ENCODE measurements at regions not wholly inside any gene's neighbourhood (a gene's known extent, or its start where the extent isn't known, plus 50 kb on each side); places are given as distances from the start of the nearest gene placed in this dataset.

DNA sequence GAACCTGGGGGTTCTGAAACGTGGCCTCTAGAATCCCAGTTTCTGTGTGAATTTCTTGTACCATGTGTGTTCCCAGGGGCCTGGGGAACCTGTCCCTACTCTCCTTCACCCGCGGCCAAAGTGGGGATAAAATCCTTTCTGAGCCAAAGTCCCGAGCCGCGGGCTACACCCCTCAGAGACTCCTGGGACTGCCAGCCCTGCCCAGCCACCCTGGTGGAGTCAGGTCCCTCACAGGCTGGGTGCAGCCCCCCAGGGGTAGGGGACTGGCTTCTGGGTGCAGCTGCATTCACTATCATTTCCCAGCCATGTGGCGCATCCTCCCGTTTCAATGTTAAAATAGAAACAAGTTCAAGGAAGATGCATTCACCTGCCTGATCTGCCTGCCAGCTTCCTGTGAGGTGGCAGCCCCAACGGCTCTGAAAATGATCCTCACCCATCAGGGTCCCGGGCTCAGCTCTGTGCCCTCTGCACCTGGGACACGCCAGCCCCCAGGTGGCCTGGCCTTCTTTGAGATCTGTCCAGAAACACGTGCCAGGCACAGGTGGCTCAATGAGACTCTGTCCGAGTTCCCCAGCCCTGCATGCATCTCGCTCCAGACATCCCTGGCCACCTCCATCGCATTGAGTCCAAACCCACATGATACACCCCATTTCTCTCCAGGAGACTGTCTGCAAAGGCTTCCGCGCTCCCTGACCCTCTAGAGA is 338.8 kb downstream of the CTTN start:
- Histone ChIP-seq H4K20me1 (ENCODE audit: insufficient read depth, low read depth, low read length) (no peaks in the 10 kb centered on the region), H3K79me2 (ENCODE audit: low read length) (no peaks in the 10 kb centered on the region), H3K27me3 (ENCODE audit: low read length) (no peaks in the 10 kb centered on the region), H3K27ac (ENCODE audit: low read length) (no peak overlapping the region), H3K4me3 (ENCODE audit: low read length) (no peak overlapping the region), H3K4me2 (ENCODE audit: low read depth, low read length, poor library complexity, severe bottlenecking) (no peak overlapping the region), H3K9me2 (replicated peaks; ENCODE audit: insufficient read depth, low read length) (no peaks in the 10 kb centered on the region), H3K4me1 (ENCODE audit: low read length) (no peaks in the 10 kb centered on the region), H3K9ac (ENCODE audit: low read length) (no peak overlapping the region), H3K9me3 (ENCODE audit: low read length) (no peaks in the 10 kb centered on the region), H2AFZ (ENCODE audit: low read length) (no peak overlapping the region), H3K36me3 (ENCODE audit: insufficient read depth, low read length) (no peaks in the 10 kb centered on the region)
- no peak for DNase-seq

GRCh38 chr11:70737816-70738630 is 339.7 kb downstream of the CTTN start:
- H3K4me3 ChIP-seq (ENCODE audit: low read length): no peak overlapping the region
- H3K27me3 ChIP-seq (ENCODE audit: low read length): no peaks in the 10 kb centered on the region
- H3K36me3 ChIP-seq (ENCODE audit: insufficient read depth, low read length): no peaks in the 10 kb centered on the region
- H3K27ac ChIP-seq (ENCODE audit: low read length): no peak overlapping the region
- H4K20me1 ChIP-seq (ENCODE audit: insufficient read depth, low read depth, low read length): no peaks in the 10 kb centered on the region
- no peak overlapping the region for H2AFZ ChIP-seq (ENCODE audit: low read length)
- no peaks in the 10 kb centered on the region for H3K4me1 ChIP-seq (ENCODE audit: low read length)
- H3K4me2 ChIP-seq (ENCODE audit: low read depth, low read length, poor library complexity, severe bottlenecking): no peak overlapping the region
- H3K9ac ChIP-seq (ENCODE audit: low read length): no peak overlapping the region
- no peak for DNase-seq
- no peaks in the 10 kb centered on the region for H3K9me2 ChIP-seq (replicated peaks; ENCODE audit: insufficient read depth, low read length)
- H3K79me2 ChIP-seq (ENCODE audit: low read length): no peaks in the 10 kb centered on the region
- no peaks in the 10 kb centered on the region for H3K9me3 ChIP-seq (ENCODE audit: low read length)

DNA sequence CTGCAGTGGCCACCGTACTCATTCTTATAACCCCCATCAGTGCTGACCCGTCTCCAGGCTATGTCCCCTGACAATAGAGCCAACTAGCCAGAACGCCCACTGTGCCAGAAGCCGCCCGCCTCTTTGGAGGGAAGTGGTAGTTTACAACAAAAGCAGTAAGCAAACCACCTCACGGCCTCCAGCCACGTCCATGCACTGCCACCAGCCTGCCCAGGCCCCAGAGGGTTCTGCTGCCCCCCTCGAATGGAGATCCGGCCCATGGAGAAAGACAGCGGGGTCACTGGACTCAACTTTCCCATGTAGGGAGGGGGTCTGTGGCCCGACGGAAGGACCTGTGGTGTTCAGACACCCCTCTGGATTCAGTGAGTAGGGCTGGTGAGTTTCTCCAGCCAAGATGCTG is 340.3 kb downstream of the CTTN start:
- Histone ChIP-seq H3K4me3 (ENCODE audit: low read length) (no peak overlapping the region), H3K9me2 (replicated peaks; ENCODE audit: insufficient read depth, low read length) (no peaks in the 10 kb centered on the region), H3K79me2 (ENCODE audit: low read length) (no peaks in the 10 kb centered on the region), H3K27me3 (ENCODE audit: low read length) (no peaks in the 10 kb centered on the region), H3K36me3 (ENCODE audit: insufficient read depth, low read length) (no peaks in the 10 kb centered on the region), H3K9ac (ENCODE audit: low read length) (no peak overlapping the region), H3K4me2 (ENCODE audit: low read depth, low read length, poor library complexity, severe bottlenecking) (no peak overlapping the region), H4K20me1 (ENCODE audit: insufficient read depth, low read depth, low read length) (no peaks in the 10 kb centered on the region), H3K4me1 (ENCODE audit: low read length) (no peaks in the 10 kb centered on the region), H3K9me3 (ENCODE audit: low read length) (no peaks in the 10 kb centered on the region), H2AFZ (ENCODE audit: low read length) (no peak overlapping the region), H3K27ac (ENCODE audit: low read length) (no peak overlapping the region)
- no peak for DNase-seq

DNA sequence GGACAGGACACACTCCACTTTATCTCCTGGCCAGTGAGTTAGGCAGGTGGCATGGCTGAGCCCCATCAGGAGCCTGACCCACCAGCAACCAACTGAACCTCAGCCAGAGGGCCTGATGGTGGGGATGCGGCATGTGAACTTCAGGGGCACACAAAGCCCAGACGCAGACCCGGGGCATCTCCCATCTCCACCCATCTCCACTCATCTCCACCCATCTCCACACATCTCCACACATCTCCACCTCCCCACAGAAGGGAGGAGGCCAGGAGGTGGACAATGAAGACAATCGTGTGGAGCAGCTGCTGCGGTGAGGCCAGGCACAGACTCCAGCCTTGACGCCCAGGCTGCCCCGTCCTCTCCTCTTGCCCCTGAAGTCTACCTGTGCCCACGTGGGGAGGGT is 340.8 kb downstream of the CTTN start:
- H3K27ac ChIP-seq (ENCODE audit: low read length): no peak overlapping the region
- H3K27me3 ChIP-seq (ENCODE audit: low read length): no peaks in the 10 kb centered on the region
- no peak overlapping the region for H3K4me3 ChIP-seq (ENCODE audit: low read length)
- H4K20me1 ChIP-seq (ENCODE audit: insufficient read depth, low read depth, low read length): no peaks in the 10 kb centered on the region
- H3K79me2 ChIP-seq (ENCODE audit: low read length): no peaks in the 10 kb centered on the region
- no peaks in the 10 kb centered on the region for H3K36me3 ChIP-seq (ENCODE audit: insufficient read depth, low read length)
- no peak overlapping the region for H2AFZ ChIP-seq (ENCODE audit: low read length)
- H3K4me1 ChIP-seq (ENCODE audit: low read length): no peaks in the 10 kb centered on the region
- DNase-seq: no peak
- H3K9ac ChIP-seq (ENCODE audit: low read length): no peak overlapping the region
- no peaks in the 10 kb centered on the region for H3K9me3 ChIP-seq (ENCODE audit: low read length)
- H3K9me2 ChIP-seq (replicated peaks; ENCODE audit: insufficient read depth, low read length): no peaks in the 10 kb centered on the region
- no peak overlapping the region for H3K4me2 ChIP-seq (ENCODE audit: low read depth, low read length, poor library complexity, severe bottlenecking)

DNA sequence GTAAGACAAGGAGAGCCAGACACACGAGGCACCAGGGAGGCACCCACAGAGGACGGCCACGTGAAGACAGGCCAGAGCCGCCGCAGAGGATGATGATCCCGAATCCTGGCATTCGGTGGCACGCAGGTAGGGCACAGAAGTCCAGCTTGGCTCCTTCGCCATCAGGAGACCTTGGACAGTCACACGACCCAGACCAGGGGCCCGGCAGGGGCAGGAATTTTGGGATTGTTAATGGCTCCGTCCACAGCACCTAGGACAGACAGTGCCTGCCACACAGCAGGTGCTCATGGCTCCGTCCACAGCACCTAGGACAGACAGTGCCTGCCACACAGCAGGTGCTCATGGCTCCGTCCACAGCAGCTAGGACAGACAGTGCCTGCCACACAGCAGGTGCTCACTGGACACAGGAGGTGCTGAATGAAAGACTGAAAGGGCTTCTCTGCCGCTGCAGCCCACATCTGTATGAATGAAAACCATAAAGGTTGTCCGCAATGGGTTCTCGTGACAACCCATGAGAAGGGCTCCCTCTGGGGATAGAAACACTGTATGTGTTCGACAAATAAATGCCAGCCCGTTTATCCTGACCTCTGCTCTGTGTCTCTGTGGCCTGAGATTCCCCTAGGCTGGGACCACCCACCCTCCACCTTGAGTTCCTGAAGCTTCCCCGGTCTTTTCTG is 341.6 kb downstream of the CTTN start:
- no peak overlapping the region for H3K4me3 ChIP-seq (ENCODE audit: low read length)
- no peak overlapping the region for H3K9ac ChIP-seq (ENCODE audit: low read length)
- no peaks in the 10 kb centered on the region for H3K4me1 ChIP-seq (ENCODE audit: low read length)
- H3K4me2 ChIP-seq (ENCODE audit: low read depth, low read length, poor library complexity, severe bottlenecking): no peak overlapping the region
- H4K20me1 ChIP-seq (ENCODE audit: insufficient read depth, low read depth, low read length): no peaks in the 10 kb centered on the region
- H2AFZ ChIP-seq (ENCODE audit: low read length): no peak overlapping the region
- H3K9me2 ChIP-seq (replicated peaks; ENCODE audit: insufficient read depth, low read length): no peaks in the 10 kb centered on the region
- no peaks in the 10 kb centered on the region for H3K79me2 ChIP-seq (ENCODE audit: low read length)
- no peak overlapping the region for H3K27ac ChIP-seq (ENCODE audit: low read length)
- no peaks in the 10 kb centered on the region for H3K9me3 ChIP-seq (ENCODE audit: low read length)
- peak; percentile 48 for DNase-seq
- no peaks in the 10 kb centered on the region for H3K27me3 ChIP-seq (ENCODE audit: low read length)
- no peaks in the 10 kb centered on the region for H3K36me3 ChIP-seq (ENCODE audit: insufficient read depth, low read length)

- Histone ChIP-seq H3K79me2 (ENCODE audit: low read length) (no peaks in the 10 kb centered on the region), H3K27ac (ENCODE audit: low read length) (no peak overlapping the region), H3K27me3 (ENCODE audit: low read length) (no peaks in the 10 kb centered on the region), H4K20me1 (ENCODE audit: insufficient read depth, low read depth, low read length) (no peaks in the 10 kb centered on the region), H3K4me3 (ENCODE audit: low read length) (no peak overlapping the region), H3K9ac (ENCODE audit: low read length) (no peak overlapping the region), H2AFZ (ENCODE audit: low read length) (no peak overlapping the region), H3K9me2 (replicated peaks; ENCODE audit: insufficient read depth, low read length) (no peaks in the 10 kb centered on the region), H3K4me1 (ENCODE audit: low read length) (no peaks in the 10 kb centered on the region), H3K4me2 (ENCODE audit: low read depth, low read length, poor library complexity, severe bottlenecking) (no peak overlapping the region), H3K36me3 (ENCODE audit: insufficient read depth, low read length) (no peaks in the 10 kb centered on the region), H3K9me3 (ENCODE audit: low read length) (no peaks in the 10 kb centered on the region)
- no peak for DNase-seq
Observed at GRCh38 chr11:70740488-70740851, 342.1 kb downstream of the CTTN start.

DNA sequence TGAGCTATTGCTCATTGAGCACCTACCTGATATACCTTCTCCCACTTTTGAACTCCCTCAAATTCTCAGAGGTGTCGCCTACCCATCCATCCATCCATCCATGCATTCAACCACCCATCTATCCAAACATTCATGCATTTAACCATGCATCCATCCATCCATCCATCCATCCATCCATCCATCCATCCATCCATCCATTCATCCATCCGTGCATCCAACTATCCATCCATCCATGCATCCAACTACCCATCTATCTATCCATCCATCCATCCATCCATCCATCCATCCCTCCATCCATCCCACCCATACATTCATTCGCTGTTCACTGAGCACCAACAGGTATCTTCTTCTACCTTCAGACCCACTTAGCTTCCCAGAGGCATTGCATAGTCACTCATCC is 342.8 kb downstream of the CTTN start:
- H3K4me3 ChIP-seq (ENCODE audit: low read length): no peak overlapping the region
- no peak overlapping the region for H3K27ac ChIP-seq (ENCODE audit: low read length)
- no peak for DNase-seq
- no peaks in the 10 kb centered on the region for H3K4me1 ChIP-seq (ENCODE audit: low read length)
- H3K9ac ChIP-seq (ENCODE audit: low read length): no peak overlapping the region
- no peaks in the 10 kb centered on the region for H3K36me3 ChIP-seq (ENCODE audit: insufficient read depth, low read length)
- no peak overlapping the region for H2AFZ ChIP-seq (ENCODE audit: low read length)
- H3K79me2 ChIP-seq (ENCODE audit: low read length): no peaks in the 10 kb centered on the region
- no peaks in the 10 kb centered on the region for H4K20me1 ChIP-seq (ENCODE audit: insufficient read depth, low read depth, low read length)
- no peaks in the 10 kb centered on the region for H3K9me2 ChIP-seq (replicated peaks; ENCODE audit: insufficient read depth, low read length)
- H3K4me2 ChIP-seq (ENCODE audit: low read depth, low read length, poor library complexity, severe bottlenecking): no peak overlapping the region
- H3K27me3 ChIP-seq (ENCODE audit: low read length): no peaks in the 10 kb centered on the region
- no peaks in the 10 kb centered on the region for H3K9me3 ChIP-seq (ENCODE audit: low read length)

DNA sequence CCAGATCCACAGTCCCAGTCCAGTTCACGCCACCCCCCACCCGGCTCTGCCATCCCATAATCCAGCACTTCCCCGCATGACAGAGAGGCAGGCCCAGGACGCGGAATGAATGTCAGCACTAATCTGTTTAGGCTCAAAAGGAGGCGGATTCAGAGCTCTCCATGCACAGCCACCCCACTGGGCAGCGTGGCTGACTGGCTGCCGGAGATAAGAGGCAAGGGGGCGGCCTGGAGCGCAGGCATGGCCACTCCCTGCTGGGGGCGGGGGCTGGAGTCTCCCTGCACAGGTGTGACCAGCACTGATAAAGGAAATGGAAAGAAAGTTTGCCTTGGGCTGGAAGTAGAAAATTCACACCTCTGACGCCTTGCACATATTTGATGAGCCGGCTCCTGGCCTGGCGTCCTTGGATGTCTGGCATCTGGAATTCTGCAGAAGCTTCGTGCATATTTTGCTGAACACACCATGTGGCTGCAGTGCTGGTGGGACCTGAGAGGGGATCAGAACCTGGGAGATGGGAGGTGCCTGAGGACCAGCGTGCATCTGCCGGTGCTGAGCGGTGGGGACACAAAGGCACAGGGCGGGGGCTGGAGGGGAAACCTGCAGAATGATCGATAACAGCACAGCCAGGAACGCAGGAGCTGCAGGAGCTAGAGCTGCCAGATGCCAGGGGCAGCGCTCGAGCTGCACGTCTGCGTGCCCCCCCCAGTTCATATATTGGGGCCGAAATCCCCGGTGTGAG is 344.4 kb downstream of the CTTN start:
- no peaks in the 10 kb centered on the region for H3K36me3 ChIP-seq (ENCODE audit: insufficient read depth, low read length)
- H3K27ac ChIP-seq (ENCODE audit: low read length): no peak overlapping the region
- H3K9ac ChIP-seq (ENCODE audit: low read length): no peak overlapping the region
- DNase-seq: no peak
- H3K79me2 ChIP-seq (ENCODE audit: low read length): no peaks in the 10 kb centered on the region
- H3K4me1 ChIP-seq (ENCODE audit: low read length): no peaks in the 10 kb centered on the region
- no peaks in the 10 kb centered on the region for H3K27me3 ChIP-seq (ENCODE audit: low read length)
- H3K9me2 ChIP-seq (replicated peaks; ENCODE audit: insufficient read depth, low read length): no peaks in the 10 kb centered on the region
- H2AFZ ChIP-seq (ENCODE audit: low read length): no peak overlapping the region
- H3K9me3 ChIP-seq (ENCODE audit: low read length): no peaks in the 10 kb centered on the region
- no peaks in the 10 kb centered on the region for H4K20me1 ChIP-seq (ENCODE audit: insufficient read depth, low read depth, low read length)
- no peak overlapping the region for H3K4me3 ChIP-seq (ENCODE audit: low read length)
- no peak overlapping the region for H3K4me2 ChIP-seq (ENCODE audit: low read depth, low read length, poor library complexity, severe bottlenecking)

Measured in Karpas-422 (cell line).